OCI-LY3 (cell line): ENCODE measurements at regions not wholly inside any gene's neighbourhood (a gene's known extent, or its start where the extent isn't known, plus 50 kb on each side); places are given as distances from the start of the nearest gene placed in this dataset.

Experiments
- H2AFZ ChIP-seq: fragments of 200-600, 300-600 bp; shearing (Covaris generic); 2 replicates; pipeline ENCODE4 v1.6.0; 2014; ENCODE audit warnings: antibody characterized with exemption, low read depth, low read length
- H3K27ac ChIP-seq: fragments of 200-600, 300-600 bp; sonication (generic); 2 replicates; pipeline ENCODE4 v1.5.1; 2014; ENCODE audit warnings: mild to moderate bottlenecking, low read length, moderate library complexity, mixed read lengths
- H3K27me3 ChIP-seq: fragments of 200-600, 300-600 bp; sonication (generic); 2 replicates; pipeline ENCODE4 v1.6.1; 2014; ENCODE audit warnings: low read depth, low read length, mixed read lengths
- H3K36me3 ChIP-seq: fragments of 200-600, 300-600 bp; sonication (generic); replicated peaks from 2 replicates; pipeline ENCODE3; 2014; ENCODE audit warnings: low read depth, low read length, mixed read lengths
- H3K4me1 ChIP-seq: fragments of 300-600, 200-600 bp; sonication (generic); 2 replicates; pipeline ENCODE4 v1.6.1; 2014; ENCODE audit warnings: low read length, mixed read lengths
- H3K4me2 ChIP-seq: fragments of 200-600, 300-600 bp; sonication (generic); 2 replicates; pipeline ENCODE4 v1.6.1; 2014; ENCODE audit warnings: low read length, mixed read lengths
- H3K4me3 ChIP-seq: fragments of 300-600, 200-600 bp; sonication (generic); 2 replicates; pipeline ENCODE4 v1.5.1; 2014; ENCODE audit warnings: antibody characterized with exemption, mild to moderate bottlenecking, low read length, moderate library complexity
- H3K79me2 ChIP-seq: fragments of 300-600, 200-600 bp; shearing (Covaris generic); 2 replicates; pipeline ENCODE4 v1.6.1; 2014; ENCODE audit warnings: mild to moderate bottlenecking, low read length, mixed read lengths
- H3K9ac ChIP-seq: fragments of 300-600, 200-600 bp; shearing (Covaris generic); 2 replicates; pipeline ENCODE4 v1.6.0; 2014; ENCODE audit warnings: mild to moderate bottlenecking, low read length, moderate library complexity
- H3K9me3 ChIP-seq: fragments of 200-600, 300-600 bp; shearing (Covaris generic); 2 replicates; pipeline ENCODE4 v1.6.1; 2014; ENCODE audit warnings: low read length, mixed read lengths; ENCODE audit not compliant: insufficient read depth
- H4K20me1 ChIP-seq: fragments of 200-600, 300-600 bp; sonication (generic); 2 replicates; pipeline ENCODE4 v1.6.1; 2016; ENCODE audit warnings: low read length, mixed read lengths; ENCODE audit not compliant: insufficient read depth
- CTCF ChIP-seq: fragments of 200-600, 300-600 bp; sonication (generic); IDR thresholded peaks from 2 replicates; pipeline ENCODE4 v1.5.1; 2014; ENCODE audit warnings: antibody characterized with exemption, low read length, low read depth
- EZH2phosphoT487 ChIP-seq: fragments of 200-600 bp; shearing (Covaris generic); IDR thresholded peaks from 2 replicates; pipeline ENCODE4 v1.6.1; 2018; ENCODE audit warnings: antibody characterized with exemption, mixed run types, low read depth

- H3K9ac ChIP-seq: no peak overlapping the region
- H3K27me3 ChIP-seq: no peaks in the 10 kb centered on the region
- no peak overlapping the region for H3K27ac ChIP-seq
- H3K9me3 ChIP-seq: no peaks in the 10 kb centered on the region
- no peaks in the 10 kb centered on the region for H3K36me3 ChIP-seq
- TF ChIP-seq EZH2phosphoT487 (no peak), CTCF (no peak)
- H3K4me3 ChIP-seq: no peak overlapping the region
- H3K4me1 ChIP-seq: peaks cover 33% of the 10 kb centered on the region
- H3K79me2 ChIP-seq: no peaks in the 10 kb centered on the region
- H4K20me1 ChIP-seq: no peaks in the 10 kb centered on the region
- no peak overlapping the region for H3K4me2 ChIP-seq
- no peak overlapping the region for H2AFZ ChIP-seq
Observed at GRCh38 chr9:80792726-80793125, 896.6 kb downstream of the TLE1 start.

- Histone ChIP-seq H3K4me2 (no peak overlapping the region), H3K27me3 (no peaks in the 10 kb centered on the region), H3K27ac (no peak overlapping the region), H4K20me1 (no peaks in the 10 kb centered on the region), H3K9me3 (no peaks in the 10 kb centered on the region), H3K4me1 (peaks cover 25% of the 10 kb centered on the region), H3K9ac (no peak overlapping the region), H3K79me2 (no peaks in the 10 kb centered on the region), H2AFZ (no peak overlapping the region), H3K4me3 (no peak overlapping the region), H3K36me3 (no peaks in the 10 kb centered on the region)
- no peak for TF ChIP-seq EZH2phosphoT487
- TF ChIP-seq CTCF: no peak
Observed at GRCh38 chr9:80791836-80792235, 897.5 kb downstream of the TLE1 start.

GRCh38 chr9:80790764-80791163, 898.6 kb downstream of the TLE1 start:
- no peak for TF ChIP-seq EZH2phosphoT487
- no peak for TF ChIP-seq CTCF
- Histone ChIP-seq H3K9me3 (no peaks in the 10 kb centered on the region), H2AFZ (no peak overlapping the region), H3K4me3 (no peak overlapping the region), H3K36me3 (no peaks in the 10 kb centered on the region), H3K27me3 (no peaks in the 10 kb centered on the region), H3K9ac (no peak overlapping the region), H3K79me2 (no peaks in the 10 kb centered on the region), H3K27ac (no peak overlapping the region), H3K4me1 (peaks cover 25% of the 10 kb centered on the region), H3K4me2 (no peak overlapping the region), H4K20me1 (no peaks in the 10 kb centered on the region)

- H3K4me2 ChIP-seq: no peak overlapping the region
- no peaks in the 10 kb centered on the region for H3K9me3 ChIP-seq
- no peak overlapping the region for H3K27ac ChIP-seq
- H3K4me1 ChIP-seq: peaks cover 24% of the 10 kb centered on the region
- H3K4me3 ChIP-seq: no peak overlapping the region
- TF ChIP-seq EZH2phosphoT487: no peak
- TF ChIP-seq CTCF: no peak
- no peaks in the 10 kb centered on the region for H4K20me1 ChIP-seq
- H3K27me3 ChIP-seq: no peaks in the 10 kb centered on the region
- no peak overlapping the region for H2AFZ ChIP-seq
- no peaks in the 10 kb centered on the region for H3K79me2 ChIP-seq
- no peaks in the 10 kb centered on the region for H3K36me3 ChIP-seq
- H3K9ac ChIP-seq: no peak overlapping the region
Observed at GRCh38 chr9:80789831-80790230, 899.5 kb downstream of the TLE1 start.
